GM12891 (cell line): ENCODE measurements at regions not wholly inside any gene's neighbourhood (a gene's known extent, or its start where the extent isn't known, plus 50 kb on each side); places are given as distances from the start of the nearest gene placed in this dataset.
"Not testable (repeated sequence)": the region's sequence is repeated elsewhere in the genome, so short reads cannot be mapped to it uniquely, and the experiment has no call there.

Experiments used
- DNase-seq: peaks from one replicate; pipeline ENCODE4 v3.0.0; 2011; ENCODE audit warnings: low spot score; ENCODE audit not compliant: insufficient read length
- FAIRE-seq: peaks from 2 replicates; lab custom pipeline; 2011; peaks lifted over from hg19 to GRCh38; lab: Jason Lieb, UNC
- PAX5 ChIP-seq: IDR thresholded peaks from 2 replicates; pipeline ENCODE4 v1.6.1; 2011; ENCODE audit warnings: low read length, moderate library complexity, mild to moderate bottlenecking; ENCODE audit not compliant: insufficient read depth, severe bottlenecking
- POLR2A ChIP-seq: IDR thresholded peaks from 2 replicates; pipeline ENCODE4 v1.6.1; 2011; ENCODE audit warnings: low read depth, low read length, control low read depth
- POLR2AphosphoS5 ChIP-seq: IDR thresholded peaks from 2 replicates; pipeline ENCODE4 v1.6.1; 2011; ENCODE audit warnings: low read depth, low read length, control low read depth
- POU2F2 ChIP-seq: IDR thresholded peaks from 2 replicates; pipeline ENCODE4 v1.6.1; 2011; ENCODE audit warnings: low read depth, mild to moderate bottlenecking, control low read depth, low read length, moderate library complexity
- SPI1 ChIP-seq: IDR thresholded peaks from 2 replicates; pipeline ENCODE4 v1.6.1; 2011; ENCODE audit warnings: low read depth, low read length, control low read depth
- TAF1 ChIP-seq: IDR thresholded peaks from 2 replicates; pipeline ENCODE4 v1.6.1; 2011; ENCODE audit warnings: low read depth, low read length, control low read depth

GRCh38 chr21:35713914-35714313 is 346.4 kb downstream of the SETD4 start:
- TF ChIP-seq TAF1: no peak
- TF ChIP-seq POLR2AphosphoS5: no peak
- no peak for TF ChIP-seq SPI1
- TF ChIP-seq POU2F2: no peak
- no peak for TF ChIP-seq POLR2A
- no peak for TF ChIP-seq PAX5
- no peak for FAIRE-seq
- no peak for DNase-seq

GRCh38 chr21:35711661-35712060 is 348.7 kb downstream of the SETD4 start:
- DNase-seq: no peak
- FAIRE-seq: no peak
- TF ChIP-seq POU2F2: no peak
- no peak for TF ChIP-seq POLR2A
- no peak for TF ChIP-seq TAF1
- no peak for TF ChIP-seq PAX5
- TF ChIP-seq POLR2AphosphoS5: no peak
- no peak for TF ChIP-seq SPI1

- TF ChIP-seq POLR2AphosphoS5 (no peak), POU2F2 (no peak), PAX5 (no peak)
- DNase-seq (no peak), FAIRE-seq (no peak)
Measured at GRCh38 chr21:35711213-35711612, 349.1 kb downstream of the SETD4 start.

GRCh38 chr21:35709990-35710389 is 350.3 kb downstream of the SETD4 start:
- FAIRE-seq, DNase-seq: not testable (repeated sequence)

DNA sequence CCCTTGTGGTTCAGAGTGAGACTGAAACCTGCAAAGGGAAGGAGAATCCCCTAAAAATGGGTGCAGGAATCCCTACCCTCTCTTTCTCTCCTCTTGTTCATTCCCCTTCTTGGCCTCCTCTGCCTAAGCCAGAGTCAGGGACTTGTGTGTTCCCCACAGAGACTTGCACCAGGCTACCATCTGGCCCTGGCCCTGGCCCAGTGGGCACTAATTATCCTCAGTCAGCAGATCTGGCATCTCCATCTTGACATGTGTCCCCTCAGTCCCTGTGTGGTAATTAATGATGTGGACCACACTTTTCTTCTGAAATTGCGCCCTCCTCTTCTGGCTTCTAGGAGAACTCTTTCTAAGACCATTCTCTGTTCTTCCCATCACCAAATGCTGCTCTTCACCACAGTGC is 354.4 kb downstream of the SETD4 start:
- DNase-seq (no peak), FAIRE-seq (no peak)
- TF ChIP-seq PAX5 (no peak), POU2F2 (no peak), SPI1 (no peak), POLR2A (no peak), POLR2AphosphoS5 (no peak), TAF1 (no peak)

GRCh38 chr21:35705237-35705887 is 355.0 kb downstream of the SETD4 start:
- FAIRE-seq: no peak
- no peak for TF ChIP-seq POLR2A
- TF ChIP-seq SPI1: no peak
- TF ChIP-seq TAF1: no peak
- no peak for TF ChIP-seq PAX5
- no peak for TF ChIP-seq POLR2AphosphoS5
- no peak for TF ChIP-seq POU2F2
- DNase-seq: no peak

GRCh38 chr21:35703704-35704103 is 356.6 kb downstream of the SETD4 start:
- FAIRE-seq (no peak), DNase-seq (no peak)
- no peak for TF ChIP-seq SPI1
- TF ChIP-seq PAX5: no peak
- TF ChIP-seq POLR2A: no peak
- TF ChIP-seq POU2F2: no peak
- TF ChIP-seq POLR2AphosphoS5: no peak
- no peak for TF ChIP-seq TAF1

DNA sequence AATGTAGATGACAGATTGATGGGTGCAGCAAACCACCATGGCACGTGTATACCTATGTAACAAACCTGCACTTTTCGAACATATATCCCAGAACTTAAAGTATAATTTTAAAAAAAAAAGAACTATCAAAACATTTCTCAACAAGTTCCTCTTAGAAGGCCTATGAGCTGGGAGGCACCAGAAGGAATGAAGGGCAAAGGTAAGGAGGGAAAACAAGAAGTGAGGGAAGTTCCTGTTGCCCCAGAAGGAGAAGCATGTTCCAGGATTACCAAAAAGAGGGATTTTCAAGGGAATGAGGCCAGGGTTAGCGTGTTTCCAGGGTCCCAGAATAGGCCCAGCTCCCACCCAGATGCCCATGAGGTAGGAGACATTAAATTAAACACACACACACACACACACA is 361.0 kb downstream of the SETD4 start:
- no peak for TF ChIP-seq TAF1
- no peak for TF ChIP-seq POU2F2
- no peak for TF ChIP-seq PAX5
- TF ChIP-seq SPI1: no peak
- no peak for TF ChIP-seq POLR2AphosphoS5
- no peak for FAIRE-seq
- DNase-seq: no peak

GRCh38 chr21:35697321-35697808 is 363.0 kb downstream of the SETD4 start:
- FAIRE-seq (no peak), DNase-seq (no peak)
- no peak for TF ChIP-seq POLR2A
- TF ChIP-seq POLR2AphosphoS5: no peak
- no peak for TF ChIP-seq TAF1
- no peak for TF ChIP-seq PAX5
- TF ChIP-seq POU2F2: no peak
- TF ChIP-seq SPI1: no peak

GRCh38 chr21:35696644-35697043 is 363.7 kb downstream of the SETD4 start:
- TF ChIP-seq POLR2AphosphoS5 (no peak), POU2F2 (no peak), POLR2A (no peak), SPI1 (no peak), TAF1 (no peak), PAX5 (no peak)
- no peak for FAIRE-seq
- DNase-seq: no peak
